Natural killer cell (primary cell): ENCODE measurements at regions not wholly inside any gene's neighbourhood (a gene's known extent, or its start where the extent isn't known, plus 50 kb on each side); places are given as distances from the start of the nearest gene placed in this dataset.
A peak's percentile ranks its signal among the peaks of the same experiment; 100 is the strongest.

Source experiments
- ATAC-seq, 3 donors: fragments of 150-1000 bp in 2 of 3; fragments of 200-7000 bp in 1 of 3; cut with Tn5 transposase; 1 replicate in 1 of 3; 2 replicates in 2 of 3; pipeline ENCODE4 v1.10.0; 2021; ENCODE audit warnings: mild to moderate bottlenecking in 2 of 3, moderate library complexity in 2 of 3
- DNase-seq, 2 donors: peaks; one replicate each; pipeline versions ENCODE4 v3.0.0 to v3.0.0-alpha.2; 2013 to 2021; ENCODE audit warnings: mixed read lengths in 1 of 2
- H3K27ac ChIP-seq: one replicate; pipeline ENCODE4 v1.5.1; 2013; ENCODE audit warnings: mild to moderate bottlenecking, low read length
- H3K27me3 ChIP-seq: one replicate; pipeline ENCODE4 v1.6.1; 2013; ENCODE audit warnings: low read length; ENCODE audit not compliant: control insufficient read depth, insufficient read depth
- H3K36me3 ChIP-seq: one replicate; pipeline ENCODE4 v1.6.1; 2013; ENCODE audit warnings: low read length; ENCODE audit not compliant: control insufficient read depth, insufficient read depth
- H3K4me1 ChIP-seq: one replicate; pipeline ENCODE4 v1.6.1; 2013; ENCODE audit warnings: low read length; ENCODE audit not compliant: control insufficient read depth, insufficient read depth
- H3K4me3 ChIP-seq: one replicate; pipeline ENCODE4 v1.5.1; 2013; ENCODE audit warnings: low read length
- H3K9me3 ChIP-seq: one replicate; pipeline ENCODE4 v1.6.1; 2013; ENCODE audit warnings: low read length; ENCODE audit not compliant: control insufficient read depth, insufficient read depth
- H3K27ac Mint-ChIP-seq, 2 donors: one replicate each; pipeline ENCODE4 v1.8.0; 2022; ENCODE audit warnings: mild to moderate bottlenecking in 2 of 2, mixed read lengths in 2 of 2, moderate library complexity in 1 of 2
- H3K27me3 Mint-ChIP-seq, 2 donors: one replicate each; pipeline ENCODE4 v1.8.0; 2022; ENCODE audit warnings: low read depth in 2 of 2, mixed read lengths in 2 of 2
- H3K36me3 Mint-ChIP-seq: one replicate; pipeline ENCODE4 v1.8.0; 2022; ENCODE audit warnings: mixed read lengths
- H3K4me1 Mint-ChIP-seq, 2 donors: one replicate each; pipeline ENCODE4 v1.8.0; 2022; ENCODE audit warnings: mixed read lengths in 2 of 2
- H3K4me3 Mint-ChIP-seq: one replicate; pipeline ENCODE4 v1.8.0; 2022; ENCODE audit warnings: mild to moderate bottlenecking, moderate library complexity, mixed read lengths
- H3K9me3 Mint-ChIP-seq, 2 donors: one replicate each; pipeline ENCODE4 v1.8.0; 2022; ENCODE audit warnings: mixed read lengths in 2 of 2
- CTCF ChIP-seq: fragments of 200-600 bp; IDR thresholded peaks from one replicate; pipeline ENCODE4 v1.8.0; 2022; ENCODE audit warnings: antibody characterized with exemption
- WGBS: methylation state at CpG from one replicate; pipeline ENCODE4 v1.1.7; 2013; ENCODE audit warnings: missing lambda C conversion rate; ENCODE audit not compliant: insufficient coverage; 5-methylcytosine and 5-hydroxymethylcytosine counted together
- intact Hi-C: fragments of 100-400 bp; cut with micrococcal nuclease; formaldehyde crosslinking; loops from one replicate; pipeline ENCODE4 v1.14.2; 2022

- no peak overlapping the region for H3K27ac ChIP-seq
- TF ChIP-seq CTCF: no peak
- DNase-seq (no peak), ATAC-seq (no peak)
- WGBS: 89% methylated on average over 4 of the region's 4 CpGs
- H3K4me3 ChIP-seq: no peak overlapping the region
- H3K36me3 Mint-ChIP-seq: no peaks in the 10 kb centered on the region
- no peaks in the 10 kb centered on the region for H3K27me3 ChIP-seq
- no peak overlapping the region for H3K4me3 Mint-ChIP-seq
- intact Hi-C loops: no loop called here
- no peaks in the 10 kb centered on the region for H3K36me3 ChIP-seq
- H3K4me1 Mint-ChIP-seq: no peaks in the 10 kb centered on the region
- no peaks in the 10 kb centered on the region for H3K9me3 ChIP-seq
- no peaks in the 10 kb centered on the region for H3K9me3 Mint-ChIP-seq
- no peak overlapping the region for H3K27ac Mint-ChIP-seq
- H3K27me3 Mint-ChIP-seq: no peaks in the 10 kb centered on the region
- no peaks in the 10 kb centered on the region for H3K4me1 ChIP-seq
Observed at GRCh38 chrX:103441878-103442535, 65.7 kb downstream of the BEX3 start.

- Histone ChIP-seq H3K9me3 (no peaks in the 10 kb centered on the region), H3K27me3 (no peaks in the 10 kb centered on the region), H3K36me3 (no peaks in the 10 kb centered on the region), H3K4me1 (no peaks in the 10 kb centered on the region), H3K27ac (no peak overlapping the region), H3K4me3 (no peak overlapping the region)
- no peak for DNase-seq
- intact Hi-C loops: no loop called here
- Mint-ChIP-seq H3K9me3 (no peaks in the 10 kb centered on the region), H3K27me3 (no peaks in the 10 kb centered on the region), H3K36me3 (no peaks in the 10 kb centered on the region), H3K27ac (no peak overlapping the region), H3K4me1 (no peaks in the 10 kb centered on the region), H3K4me3 (no peak overlapping the region)
- no peak for ATAC-seq
- WGBS: 88% methylated on average over 3 of the region's 6 CpGs
- no peak for TF ChIP-seq CTCF
Observed at GRCh38 chrX:103442536-103442901, 66.2 kb downstream of the BEX3 start.

DNA sequence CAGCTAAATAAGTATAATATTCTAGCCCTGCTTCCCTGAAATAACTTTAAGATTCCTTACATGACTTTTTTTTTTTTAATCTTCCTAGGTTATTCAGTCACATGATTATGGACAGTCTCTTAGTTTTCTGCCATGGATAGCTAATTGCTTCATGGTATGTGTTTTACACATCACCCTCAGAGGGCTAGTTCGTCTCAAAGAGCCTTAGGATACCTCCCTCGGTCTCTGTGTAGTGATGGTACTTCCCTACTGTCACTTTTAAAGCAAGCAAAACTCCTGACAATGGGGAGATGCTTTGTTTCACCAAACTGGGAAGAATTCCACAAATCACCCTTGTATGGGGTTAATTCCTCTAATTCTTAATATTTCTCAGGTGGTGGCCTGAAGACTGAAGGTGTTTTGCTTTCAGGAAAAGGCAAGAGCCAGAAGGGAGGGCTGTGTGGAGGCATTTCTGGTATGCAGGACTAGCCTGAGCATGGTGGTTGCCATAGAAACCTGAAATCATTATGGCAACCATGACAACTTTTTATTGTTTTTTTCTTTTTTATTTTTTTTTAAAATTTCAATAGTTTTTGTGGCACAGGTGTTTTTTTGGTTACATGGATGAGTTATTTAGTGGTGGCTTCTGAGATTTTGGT is 70.4 kb downstream of the BEX3 start:
- Mint-ChIP-seq H3K27me3 (no peaks in the 10 kb centered on the region), H3K4me3 (no peak overlapping the region), H3K36me3 (no peaks in the 10 kb centered on the region), H3K4me1 (no peaks in the 10 kb centered on the region), H3K9me3 (no peaks in the 10 kb centered on the region), H3K27ac (no peak overlapping the region)
- intact Hi-C loops: no loop called here
- no peak for TF ChIP-seq CTCF
- Histone ChIP-seq H3K4me3 (no peak overlapping the region), H3K4me1 (no peaks in the 10 kb centered on the region), H3K9me3 (no peaks in the 10 kb centered on the region), H3K27me3 (no peaks in the 10 kb centered on the region), H3K27ac (no peak overlapping the region), H3K36me3 (no peaks in the 10 kb centered on the region)
- WGBS: 67% methylated on average over 1 of the region's 2 CpGs
- ATAC-seq (no peak), DNase-seq (peak in 1 of 2 donors; percentile 31)
